ENCODE measurements at regions not wholly inside any gene's neighbourhood (a gene's known extent, or its start where the extent isn't known, plus 50 kb on each side); places are given as distances from the start of the nearest gene placed in this dataset.

- Histone ChIP-seq H3K9me2 (replicated peaks; ENCODE audit: insufficient read depth, low read length) (no peaks in the 10 kb centered on the region), H3K4me3 (ENCODE audit: low read length) (no peak overlapping the region), H4K20me1 (ENCODE audit: insufficient read depth, low read length) (no peaks in the 10 kb centered on the region), H2AFZ (ENCODE audit: low read length) (no peak overlapping the region), H3K79me2 (ENCODE audit: low read length) (no peaks in the 10 kb centered on the region), H3K4me1 (ENCODE audit: low read length) (no peaks in the 10 kb centered on the region), H3K4me2 (ENCODE audit: low read depth, low read length) (no peak overlapping the region), H3K27ac (ENCODE audit: low read length) (no peak overlapping the region), H3F3A (ENCODE audit: insufficient read depth, low read length) (no peaks in the 10 kb centered on the region), H3K27me3 (replicated peaks; ENCODE audit: insufficient read depth, low read length) (no peaks in the 10 kb centered on the region), H3K9ac (ENCODE audit: low read length) (no peak overlapping the region), H3K36me3 (replicated peaks; ENCODE audit: insufficient read depth, low read length) (no peaks in the 10 kb centered on the region), H3K9me3 (replicated peaks; ENCODE audit: insufficient read depth, low read length) (no peaks in the 10 kb centered on the region)
- TF ChIP-seq CTCF (IDR thresholded peaks at IDR 0.05; ENCODE audit: low read length): no peak
- no peak for TF ChIP-seq EZH2phosphoT487 (IDR thresholded peaks at IDR 0.05; ENCODE audit: low read length)
- no peak for TF ChIP-seq EZH2 (optimal IDR thresholded peaks at IDR 0.05; ENCODE audit: low read depth, low read length)
- no peak for DNase-seq
These were observed 995.3 kb downstream of the SORCS1 start for GRCh38 chr10:106169241-106169640.

- H3K79me2 ChIP-seq (ENCODE audit: low read length): no peaks in the 10 kb centered on the region
- H4K20me1 ChIP-seq (ENCODE audit: insufficient read depth, low read length): no peaks in the 10 kb centered on the region
- no peak overlapping the region for H3K4me2 ChIP-seq (ENCODE audit: low read depth, low read length)
- TF ChIP-seq EZH2 (optimal IDR thresholded peaks at IDR 0.05; ENCODE audit: low read depth, low read length) (no peak), CTCF (IDR thresholded peaks at IDR 0.05; ENCODE audit: low read length) (no peak), EZH2phosphoT487 (IDR thresholded peaks at IDR 0.05; ENCODE audit: low read length) (no peak)
- H3K9ac ChIP-seq (ENCODE audit: low read length): no peak overlapping the region
- H3K4me3 ChIP-seq (ENCODE audit: low read length): no peak overlapping the region
- H3K4me1 ChIP-seq (ENCODE audit: low read length): no peaks in the 10 kb centered on the region
- no peaks in the 10 kb centered on the region for H3K36me3 ChIP-seq (replicated peaks; ENCODE audit: insufficient read depth, low read length)
- H3K9me3 ChIP-seq (replicated peaks; ENCODE audit: insufficient read depth, low read length): no peaks in the 10 kb centered on the region
- no peak for DNase-seq
- no peaks in the 10 kb centered on the region for H3K27me3 ChIP-seq (replicated peaks; ENCODE audit: insufficient read depth, low read length)
- H2AFZ ChIP-seq (ENCODE audit: low read length): no peak overlapping the region
- H3F3A ChIP-seq (ENCODE audit: insufficient read depth, low read length): no peaks in the 10 kb centered on the region
- H3K9me2 ChIP-seq (replicated peaks; ENCODE audit: insufficient read depth, low read length): no peaks in the 10 kb centered on the region
- H3K27ac ChIP-seq (ENCODE audit: low read length): no peak overlapping the region
These were observed 996.6 kb downstream of the SORCS1 start for GRCh38 chr10:106167946-106168345.

GRCh38 chr10:106158241-106158640, 1006.3 kb downstream of the SORCS1 start:
- Histone ChIP-seq H4K20me1 (ENCODE audit: insufficient read depth, low read length) (no peaks in the 10 kb centered on the region), H3K9me2 (replicated peaks; ENCODE audit: insufficient read depth, low read length) (no peaks in the 10 kb centered on the region), H3K9ac (ENCODE audit: low read length) (no peak overlapping the region), H3K27ac (ENCODE audit: low read length) (no peak overlapping the region), H3K4me2 (ENCODE audit: low read depth, low read length) (no peak overlapping the region), H2AFZ (ENCODE audit: low read length) (no peak overlapping the region), H3F3A (ENCODE audit: insufficient read depth, low read length) (no peaks in the 10 kb centered on the region), H3K36me3 (replicated peaks; ENCODE audit: insufficient read depth, low read length) (no peaks in the 10 kb centered on the region), H3K27me3 (replicated peaks; ENCODE audit: insufficient read depth, low read length) (no peaks in the 10 kb centered on the region), H3K79me2 (ENCODE audit: low read length) (no peaks in the 10 kb centered on the region), H3K4me3 (ENCODE audit: low read length) (no peak overlapping the region), H3K9me3 (replicated peaks; ENCODE audit: insufficient read depth, low read length) (no peaks in the 10 kb centered on the region), H3K4me1 (ENCODE audit: low read length) (no peaks in the 10 kb centered on the region)
- TF ChIP-seq EZH2phosphoT487 (IDR thresholded peaks at IDR 0.05; ENCODE audit: low read length) (no peak), CTCF (IDR thresholded peaks at IDR 0.05; ENCODE audit: low read length) (no peak), EZH2 (optimal IDR thresholded peaks at IDR 0.05; ENCODE audit: low read depth, low read length) (no peak)
- no peak for DNase-seq

Data from MM.1S (cell line).